Neural progenitor cell (in vitro differentiated cells): ENCODE measurements at regions not wholly inside any gene's neighbourhood (a gene's known extent, or its start where the extent isn't known, plus 50 kb on each side); places are given as distances from the start of the nearest gene placed in this dataset.

Source experiments
- DNase-seq: peaks from one replicate; pipeline ENCODE4 v3.0.0-alpha.2; 2016; ENCODE audit warnings: low spot score
- H2AFZ ChIP-seq: fragments of 200-600 bp; sonication (generic); replicated peaks from 2 replicates; pipeline ENCODE4 v1.6.1; 2016; ENCODE audit warnings: antibody characterized with exemption
- H3F3A ChIP-seq: fragments of 200-600 bp; sonication (generic); 2 replicates; pipeline ENCODE4 v1.6.1; 2016; ENCODE audit warnings: antibody characterized with exemption, low read depth
- H3K27ac ChIP-seq: fragments of 200-600 bp; sonication (generic); 2 replicates; pipeline ENCODE4 v1.5.1; 2016; ENCODE audit warnings: mild to moderate bottlenecking
- H3K27me3 ChIP-seq: fragments of 200-600 bp; sonication (generic); 2 replicates; pipeline ENCODE4 v1.6.1; 2016; ENCODE audit warnings: mild to moderate bottlenecking, moderate library complexity
- H3K36me3 ChIP-seq: fragments of 200-600 bp; sonication (generic); 2 replicates; pipeline ENCODE4 v1.5.1; 2016
- H3K4me1 ChIP-seq: fragments of 200-600 bp; sonication (generic); 2 replicates; pipeline ENCODE4 v1.6.1; 2016; ENCODE audit warnings: mixed run types
- H3K4me2 ChIP-seq: fragments of 200-600 bp; sonication (generic); 2 replicates; pipeline ENCODE4 v1.6.1; 2016
- H3K4me3 ChIP-seq: fragments of 200-600 bp; sonication (generic); 2 replicates; pipeline ENCODE4 v1.5.1; 2016
- H3K79me2 ChIP-seq: fragments of 200-600 bp; sonication (generic); 2 replicates; pipeline ENCODE4 v1.6.1; 2016; ENCODE audit warnings: low read depth
- H3K9ac ChIP-seq: fragments of 200-600 bp; sonication (generic); 2 replicates; pipeline ENCODE4 v1.6.1; 2016
- H3K9me3 ChIP-seq: fragments of 200-600 bp; sonication (generic); 2 replicates; pipeline ENCODE4 v1.5.1; 2016; ENCODE audit warnings: low read depth
- H4K20me1 ChIP-seq: fragments of 200-600 bp; sonication (generic); 2 replicates; pipeline ENCODE4 v1.6.1; 2016; ENCODE audit warnings: low read depth
- H3K27ac Mint-ChIP-seq: 3 replicates; pipeline ENCODE4 v1.8.0; 2021; ENCODE audit warnings: mixed read lengths
- H3K27me3 Mint-ChIP-seq: 2 replicates; pipeline ENCODE4 v1.8.0; 2022; ENCODE audit warnings: low read depth, mild to moderate bottlenecking, inconsistent platforms, moderate library complexity, mixed read lengths; ENCODE audit not compliant: insufficient read depth
- H3K36me3 Mint-ChIP-seq: 3 replicates; pipeline ENCODE4 v1.8.0; 2021; ENCODE audit warnings: mixed read lengths
- H3K4me1 Mint-ChIP-seq: 3 replicates; pipeline ENCODE4 v1.8.0; 2021; ENCODE audit warnings: mixed read lengths
- H3K4me3 Mint-ChIP-seq: 3 replicates; pipeline ENCODE4 v1.8.0; 2021; ENCODE audit warnings: mild to moderate bottlenecking, moderate library complexity, mixed read lengths
- H3K9me3 Mint-ChIP-seq: 3 replicates; pipeline ENCODE4 v1.8.0; 2020; ENCODE audit warnings: mixed read lengths
- EZH2 ChIP-seq: fragments of 200-600 bp; sonication (generic); IDR thresholded peaks from 2 replicates; pipeline ENCODE4 v1.6.1; 2017; ENCODE audit warnings: antibody characterized with exemption, mild to moderate bottlenecking, moderate library complexity
- EZH2phosphoT487 ChIP-seq: fragments of 200-600 bp; sonication (generic); IDR thresholded peaks from 2 replicates; pipeline ENCODE4 v1.6.1; 2017; ENCODE audit warnings: antibody characterized with exemption
- TF ChIP-seq, protein P1 (sequence below): fragments of 200-600 bp; sonication (generic); IDR thresholded peaks from 2 replicates; pipeline ENCODE4 v1.5.1; 2017; ENCODE audit warnings: antibody characterized with exemption, mild to moderate bottlenecking

- no peak overlapping the region for H3K27ac ChIP-seq
- no peaks in the 10 kb centered on the region for H3K27me3 ChIP-seq
- H3K36me3 ChIP-seq: no peaks in the 10 kb centered on the region
- TF ChIP-seq EZH2phosphoT487: no peak
- TF ChIP-seq EZH2: no peak
- TF ChIP-seq, protein P1, sequence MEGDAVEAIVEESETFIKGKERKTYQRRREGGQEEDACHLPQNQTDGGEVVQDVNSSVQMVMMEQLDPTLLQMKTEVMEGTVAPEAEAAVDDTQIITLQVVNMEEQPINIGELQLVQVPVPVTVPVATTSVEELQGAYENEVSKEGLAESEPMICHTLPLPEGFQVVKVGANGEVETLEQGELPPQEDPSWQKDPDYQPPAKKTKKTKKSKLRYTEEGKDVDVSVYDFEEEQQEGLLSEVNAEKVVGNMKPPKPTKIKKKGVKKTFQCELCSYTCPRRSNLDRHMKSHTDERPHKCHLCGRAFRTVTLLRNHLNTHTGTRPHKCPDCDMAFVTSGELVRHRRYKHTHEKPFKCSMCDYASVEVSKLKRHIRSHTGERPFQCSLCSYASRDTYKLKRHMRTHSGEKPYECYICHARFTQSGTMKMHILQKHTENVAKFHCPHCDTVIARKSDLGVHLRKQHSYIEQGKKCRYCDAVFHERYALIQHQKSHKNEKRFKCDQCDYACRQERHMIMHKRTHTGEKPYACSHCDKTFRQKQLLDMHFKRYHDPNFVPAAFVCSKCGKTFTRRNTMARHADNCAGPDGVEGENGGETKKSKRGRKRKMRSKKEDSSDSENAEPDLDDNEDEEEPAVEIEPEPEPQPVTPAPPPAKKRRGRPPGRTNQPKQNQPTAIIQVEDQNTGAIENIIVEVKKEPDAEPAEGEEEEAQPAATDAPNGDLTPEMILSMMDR: no peak
- Mint-ChIP-seq H3K36me3 (no peaks in the 10 kb centered on the region), H3K4me3 (no peak overlapping the region), H3K27ac (no peak overlapping the region), H3K9me3 (no peaks in the 10 kb centered on the region), H3K27me3 (peaks cover 8% of the 10 kb centered on the region), H3K4me1 (peaks cover 11% of the 10 kb centered on the region)
- no peak overlapping the region for H3K4me3 ChIP-seq
- H3K9ac ChIP-seq: no peak overlapping the region
- no peaks in the 10 kb centered on the region for H3K9me3 ChIP-seq
- H3K4me1 ChIP-seq: peaks cover 3% of the 10 kb centered on the region
- no peak overlapping the region for H3K4me2 ChIP-seq
- no peak for DNase-seq
- H3F3A ChIP-seq: no peaks in the 10 kb centered on the region
- H2AFZ ChIP-seq: peak overlapping the region; percentile 92
- no peaks in the 10 kb centered on the region for H3K79me2 ChIP-seq
- H4K20me1 ChIP-seq: no peaks in the 10 kb centered on the region
Observed at GRCh38 chr1:114208714-114209113, 55.0 kb upstream of the SYT6 start.

DNA sequence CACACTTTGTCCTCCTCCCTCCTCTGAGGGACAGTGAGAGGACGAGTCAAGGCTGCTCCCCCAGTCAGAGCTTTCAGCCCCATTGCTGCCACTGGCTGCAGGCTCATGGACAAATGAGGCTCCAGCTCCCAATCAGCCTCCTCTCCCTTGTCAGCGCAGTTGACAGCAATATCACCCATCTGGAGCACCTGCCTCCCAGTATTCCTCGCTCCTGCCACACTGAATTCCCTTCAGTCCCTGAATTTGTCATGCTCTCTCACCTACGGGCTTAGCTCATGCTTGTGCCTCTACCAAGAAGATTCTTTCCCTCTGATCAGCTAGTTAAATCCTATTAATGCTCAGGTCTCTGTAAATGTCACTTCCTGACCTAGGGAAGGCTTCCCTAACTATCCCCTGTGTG is 54.4 kb upstream of the SYT6 start:
- no peak for DNase-seq
- TF ChIP-seq, protein P1: no peak
- TF ChIP-seq EZH2 (no peak), EZH2phosphoT487 (no peak)
- Histone ChIP-seq H3F3A (no peaks in the 10 kb centered on the region), H3K4me3 (no peak overlapping the region), H3K36me3 (no peaks in the 10 kb centered on the region), H4K20me1 (no peaks in the 10 kb centered on the region), H3K4me1 (peaks cover 5% of the 10 kb centered on the region), H3K27ac (no peak overlapping the region), H2AFZ (peak overlapping the region; percentile 92), H3K9me3 (no peaks in the 10 kb centered on the region), H3K27me3 (no peaks in the 10 kb centered on the region), H3K79me2 (no peaks in the 10 kb centered on the region), H3K9ac (no peak overlapping the region), H3K4me2 (no peak overlapping the region)
- Mint-ChIP-seq H3K27me3 (peaks cover 8% of the 10 kb centered on the region), H3K4me3 (no peak overlapping the region), H3K4me1 (peaks cover 14% of the 10 kb centered on the region), H3K27ac (no peak overlapping the region), H3K36me3 (no peaks in the 10 kb centered on the region), H3K9me3 (no peaks in the 10 kb centered on the region)

DNA sequence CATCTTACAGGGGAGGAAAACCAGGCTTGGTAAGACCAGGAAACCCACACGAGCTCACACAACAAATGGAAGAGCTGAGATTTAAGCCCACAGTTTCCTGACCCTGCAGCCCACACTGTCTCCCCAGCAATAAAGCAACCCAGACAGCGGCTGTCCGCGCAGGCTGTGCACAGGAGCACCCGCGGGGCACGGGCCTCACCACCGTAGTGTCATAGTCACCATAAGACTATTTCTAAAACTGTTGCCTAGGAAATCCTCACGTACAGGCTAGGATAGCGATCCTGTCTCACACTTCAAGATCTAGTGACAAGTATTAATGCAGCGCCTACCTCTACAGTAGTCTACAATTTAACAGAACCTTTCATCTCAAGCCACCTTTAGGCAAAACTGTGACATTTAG is 54.0 kb upstream of the SYT6 start:
- TF ChIP-seq, protein P1: no peak
- no peak for TF ChIP-seq EZH2phosphoT487
- no peak for TF ChIP-seq EZH2
- H3K9me3 Mint-ChIP-seq: no peaks in the 10 kb centered on the region
- H3K27ac Mint-ChIP-seq: no peak overlapping the region
- H3F3A ChIP-seq: no peaks in the 10 kb centered on the region
- H3K4me1 ChIP-seq: peaks cover 5% of the 10 kb centered on the region
- no peak overlapping the region for H3K4me3 Mint-ChIP-seq
- DNase-seq: no peak
- no peaks in the 10 kb centered on the region for H4K20me1 ChIP-seq
- H3K4me3 ChIP-seq: no peak overlapping the region
- peaks cover 14% of the 10 kb centered on the region for H3K4me1 Mint-ChIP-seq
- H3K4me2 ChIP-seq: no peak overlapping the region
- peaks cover 5% of the 10 kb centered on the region for H3K27me3 Mint-ChIP-seq
- H3K27me3 ChIP-seq: no peaks in the 10 kb centered on the region
- H3K36me3 Mint-ChIP-seq: no peaks in the 10 kb centered on the region
- H3K9me3 ChIP-seq: no peaks in the 10 kb centered on the region
- H3K36me3 ChIP-seq: no peaks in the 10 kb centered on the region
- H3K27ac ChIP-seq: no peak overlapping the region
- no peak overlapping the region for H2AFZ ChIP-seq
- H3K9ac ChIP-seq: no peak overlapping the region
- no peaks in the 10 kb centered on the region for H3K79me2 ChIP-seq
